ENCODE measurements at regions not wholly inside any gene's neighbourhood (a gene's known extent, or its start where the extent isn't known, plus 50 kb on each side); places are given as distances from the start of the nearest gene placed in this dataset.
"Not testable (repeated sequence)": the region's sequence is repeated elsewhere in the genome, so short reads cannot be mapped to it uniquely, and the experiment has no call there.

- Histone ChIP-seq H3K27ac (no peak overlapping the region), H3K36me3 (no peaks in the 10 kb centered on the region), H3K27me3 (no peaks in the 10 kb centered on the region), H3K4me1 (no peaks in the 10 kb centered on the region), H3K9me3 (no peaks in the 10 kb centered on the region), H3K4me3 (replicated peaks in 1 of 3) (no peak overlapping the region)
- intact Hi-C loops (cut with DNase I), result no loop called here
- 85 to 97% methylated on average over 1 of the region's 1 CpG for WGBS, 2 donors
- no peak for TF ChIP-seq POLR2A (IDR thresholded peaks at IDR 0.05)
- TF ChIP-seq, protein P1, sequence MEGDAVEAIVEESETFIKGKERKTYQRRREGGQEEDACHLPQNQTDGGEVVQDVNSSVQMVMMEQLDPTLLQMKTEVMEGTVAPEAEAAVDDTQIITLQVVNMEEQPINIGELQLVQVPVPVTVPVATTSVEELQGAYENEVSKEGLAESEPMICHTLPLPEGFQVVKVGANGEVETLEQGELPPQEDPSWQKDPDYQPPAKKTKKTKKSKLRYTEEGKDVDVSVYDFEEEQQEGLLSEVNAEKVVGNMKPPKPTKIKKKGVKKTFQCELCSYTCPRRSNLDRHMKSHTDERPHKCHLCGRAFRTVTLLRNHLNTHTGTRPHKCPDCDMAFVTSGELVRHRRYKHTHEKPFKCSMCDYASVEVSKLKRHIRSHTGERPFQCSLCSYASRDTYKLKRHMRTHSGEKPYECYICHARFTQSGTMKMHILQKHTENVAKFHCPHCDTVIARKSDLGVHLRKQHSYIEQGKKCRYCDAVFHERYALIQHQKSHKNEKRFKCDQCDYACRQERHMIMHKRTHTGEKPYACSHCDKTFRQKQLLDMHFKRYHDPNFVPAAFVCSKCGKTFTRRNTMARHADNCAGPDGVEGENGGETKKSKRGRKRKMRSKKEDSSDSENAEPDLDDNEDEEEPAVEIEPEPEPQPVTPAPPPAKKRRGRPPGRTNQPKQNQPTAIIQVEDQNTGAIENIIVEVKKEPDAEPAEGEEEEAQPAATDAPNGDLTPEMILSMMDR (IDR thresholded peaks at IDR 0.05), result no peak
- DNase-seq, result no peak
Measured at GRCh38 chr1:20410503-20410902, 75.5 kb downstream of the CAMK2N1 start.

DNA sequence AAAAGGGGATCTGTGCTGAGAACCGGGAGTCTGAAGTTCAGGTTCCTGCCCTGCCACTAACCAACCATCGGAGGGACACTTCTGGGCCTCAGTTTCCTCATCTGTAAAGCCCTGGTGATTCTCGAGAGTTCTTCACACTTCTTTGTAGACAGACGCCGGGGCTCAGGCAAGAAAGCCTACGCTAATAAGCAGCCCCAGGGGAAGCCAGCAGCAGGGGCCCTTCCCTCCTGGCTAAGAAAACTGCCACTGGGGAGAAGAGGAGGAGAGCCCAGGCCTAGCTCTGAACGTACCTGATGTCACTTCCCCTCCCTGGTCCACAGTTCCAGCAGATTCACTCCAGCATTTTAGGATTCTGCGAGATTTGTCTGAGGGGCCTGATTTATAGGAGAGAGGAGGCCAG, 76.0 kb downstream of the CAMK2N1 start:
- 59% methylated on average over 8 of the region's 8 CpGs for WGBS, 2 donors

GRCh38 chr1:20409012-20409411, 77.0 kb downstream of the CAMK2N1 start:
- no peak for TF ChIP-seq POLR2A (IDR thresholded peaks at IDR 0.05)
- TF ChIP-seq, protein P1 (IDR thresholded peaks at IDR 0.05), result no peak
- Histone ChIP-seq H3K9me3 (no peaks in the 10 kb centered on the region), H3K4me3 (replicated peaks in 1 of 3) (no peak overlapping the region), H3K36me3 (no peaks in the 10 kb centered on the region), H3K27me3 (no peaks in the 10 kb centered on the region), H3K27ac (no peak overlapping the region), H3K4me1 (no peaks in the 10 kb centered on the region)
- WGBS, 2 donors, result 94 to 95% methylated on average over 3 of the region's 3 CpGs
- DNase-seq, result no peak
- intact Hi-C loops (cut with DNase I), result no loop called here

More for the DNA sequence above, 76.0 kb downstream of the CAMK2N1 start:
- H3K9me3 ChIP-seq, result no peaks in the 10 kb centered on the region
- TF ChIP-seq, protein P1 (IDR thresholded peaks at IDR 0.05), result no peak
- TF ChIP-seq POLR2A (IDR thresholded peaks at IDR 0.05), result no peak
- H3K36me3 ChIP-seq, result no peaks in the 10 kb centered on the region
- no peak overlapping the region for H3K4me3 ChIP-seq (replicated peaks in 1 of 3)
- no peak overlapping the region for H3K27ac ChIP-seq
- H3K27me3 ChIP-seq, result no peaks in the 10 kb centered on the region
- intact Hi-C loops (cut with DNase I), result no loop called here
- H3K4me1 ChIP-seq, result no peaks in the 10 kb centered on the region
- DNase-seq, result no peak

DNA sequence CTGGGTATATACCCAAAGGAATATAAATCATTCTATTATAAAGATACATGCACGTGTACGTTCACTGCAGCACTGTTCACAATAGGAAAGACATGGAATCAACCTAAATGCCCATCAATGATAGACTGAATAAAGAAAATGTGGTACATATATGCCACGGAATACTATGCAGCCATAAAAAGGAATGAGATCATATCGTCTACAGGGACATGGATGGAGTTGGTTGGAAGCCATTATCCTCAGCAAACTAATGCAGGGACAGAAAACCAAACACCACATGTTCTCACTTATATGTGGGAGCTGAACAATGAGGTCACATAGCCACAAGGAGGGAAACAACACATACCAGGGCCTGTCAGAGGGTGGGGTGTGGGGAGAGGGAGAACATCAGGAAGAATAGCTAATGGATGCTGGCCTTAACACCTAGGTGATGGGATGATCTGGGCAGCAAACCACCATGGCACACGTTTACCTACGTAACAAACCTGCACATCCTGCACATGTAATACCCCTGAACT, 77.8 kb downstream of the CAMK2N1 start:
- H3K36me3 ChIP-seq; H3K27ac ChIP-seq; H3K9me3 ChIP-seq; H3K4me1 ChIP-seq; DNase-seq; intact Hi-C loops (cut with DNase I); H3K27me3 ChIP-seq; H3K4me3 ChIP-seq (replicated peaks in 1 of 3): not testable (repeated sequence)
- 70 to 74% methylated on average over 6 of the region's 6 CpGs for WGBS, 2 donors

DNA sequence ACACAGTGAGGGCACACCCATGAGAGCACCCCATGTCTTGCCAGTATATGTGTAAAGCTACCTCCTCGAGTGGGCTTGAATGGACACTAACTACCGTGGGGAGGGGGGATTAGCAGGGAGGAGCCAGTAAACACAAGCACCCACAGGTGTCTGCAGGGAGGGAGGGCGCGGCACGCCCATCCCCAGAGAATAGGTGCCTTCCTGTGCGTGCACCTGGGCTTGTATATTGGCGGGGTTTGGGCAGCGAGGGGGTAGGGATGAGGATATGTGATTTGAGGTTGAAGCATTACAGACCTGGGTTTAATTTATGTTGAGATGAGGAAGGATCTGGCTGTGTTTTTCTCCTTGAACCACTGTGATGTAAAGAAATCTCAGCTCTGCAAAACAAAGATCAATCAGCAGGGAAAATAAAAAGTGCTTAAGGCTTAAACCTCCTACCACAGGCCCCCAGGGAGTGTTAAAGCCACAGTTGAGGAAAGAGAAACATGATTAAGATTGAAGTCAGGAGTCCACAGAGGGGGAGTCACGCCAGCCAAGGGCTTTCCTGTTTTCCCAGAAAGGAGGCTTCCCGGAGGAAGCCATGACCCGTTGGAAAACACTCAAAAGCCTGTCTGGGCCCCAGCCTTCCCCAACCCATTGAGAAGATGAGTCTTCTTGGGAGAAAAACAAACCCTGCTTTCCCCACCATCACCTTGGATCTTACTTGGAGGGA, 80.0 kb downstream of the CAMK2N1 start:
- Histone ChIP-seq H3K27me3 (no peaks in the 10 kb centered on the region), H3K27ac (no peak overlapping the region), H3K4me3 (replicated peaks in 1 of 3) (no peak overlapping the region), H3K4me1 (no peaks in the 10 kb centered on the region), H3K36me3 (no peaks in the 10 kb centered on the region), H3K9me3 (no peaks in the 10 kb centered on the region)
- WGBS, 2 donors, result 20 to 28% methylated on average over 11 of the region's 11 CpGs
- DNase-seq, result no peak
- intact Hi-C loops (cut with DNase I), result no loop called here
- no peak for TF ChIP-seq POLR2A (IDR thresholded peaks at IDR 0.05)
- TF ChIP-seq, protein P1 (IDR thresholded peaks at IDR 0.05), result no peak

All from thyroid gland (tissue), 4 donors.